ENCODE measurements at regions not wholly inside any gene's neighbourhood (a gene's known extent, or its start where the extent isn't known, plus 50 kb on each side); places are given as distances from the start of the nearest gene placed in this dataset.

DNA sequence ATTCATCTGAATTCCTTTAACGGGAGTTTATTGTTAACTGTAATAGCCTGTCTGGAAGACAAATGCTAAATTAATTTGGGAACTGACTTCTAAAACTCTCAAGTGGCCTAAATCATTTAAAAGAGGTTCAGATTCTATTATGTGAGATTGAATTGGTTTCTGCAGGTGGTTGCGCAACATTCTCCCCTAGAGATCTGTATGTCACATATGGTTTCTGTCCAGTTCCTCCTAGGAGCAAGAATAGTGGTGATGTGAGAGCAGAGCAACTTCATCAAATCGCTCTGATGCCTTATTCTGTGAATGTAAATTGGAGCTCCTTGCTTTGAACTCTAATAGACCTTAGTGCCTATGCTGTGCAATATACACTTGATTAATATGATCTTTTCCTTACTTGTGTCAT is 144.6 kb upstream of the GPR101 start:
- Histone ChIP-seq H3K36me3 (ENCODE audit: control insufficient read depth, insufficient read depth, low read length) (no peaks in the 10 kb centered on the region), H3K27me3 (ENCODE audit: control insufficient read depth, insufficient read depth, low read length) (peaks cover 2% of the 10 kb centered on the region; the same call in 1 of the 2 replicates), H3K9me3 (ENCODE audit: control insufficient read depth, insufficient read depth, low read depth, low read length) (no peaks in the 10 kb centered on the region), H3K4me1 (ENCODE audit: control insufficient read depth, insufficient read depth, low read length) (no peaks in the 10 kb centered on the region), H3K4me3 (ENCODE audit: low read depth in 2 of 2, low read length in 2 of 2) (no peak overlapping the region), H3K27ac (ENCODE audit: low read length) (no peak overlapping the region)
- ATAC-seq (no peak), DNase-seq (ENCODE audit: low read depth, low spot score) (no peak)
- TF ChIP-seq, protein P1, sequence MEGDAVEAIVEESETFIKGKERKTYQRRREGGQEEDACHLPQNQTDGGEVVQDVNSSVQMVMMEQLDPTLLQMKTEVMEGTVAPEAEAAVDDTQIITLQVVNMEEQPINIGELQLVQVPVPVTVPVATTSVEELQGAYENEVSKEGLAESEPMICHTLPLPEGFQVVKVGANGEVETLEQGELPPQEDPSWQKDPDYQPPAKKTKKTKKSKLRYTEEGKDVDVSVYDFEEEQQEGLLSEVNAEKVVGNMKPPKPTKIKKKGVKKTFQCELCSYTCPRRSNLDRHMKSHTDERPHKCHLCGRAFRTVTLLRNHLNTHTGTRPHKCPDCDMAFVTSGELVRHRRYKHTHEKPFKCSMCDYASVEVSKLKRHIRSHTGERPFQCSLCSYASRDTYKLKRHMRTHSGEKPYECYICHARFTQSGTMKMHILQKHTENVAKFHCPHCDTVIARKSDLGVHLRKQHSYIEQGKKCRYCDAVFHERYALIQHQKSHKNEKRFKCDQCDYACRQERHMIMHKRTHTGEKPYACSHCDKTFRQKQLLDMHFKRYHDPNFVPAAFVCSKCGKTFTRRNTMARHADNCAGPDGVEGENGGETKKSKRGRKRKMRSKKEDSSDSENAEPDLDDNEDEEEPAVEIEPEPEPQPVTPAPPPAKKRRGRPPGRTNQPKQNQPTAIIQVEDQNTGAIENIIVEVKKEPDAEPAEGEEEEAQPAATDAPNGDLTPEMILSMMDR (IDR thresholded peaks at IDR 0.05), result no peak
- TF ChIP-seq TCF7L2 (IDR thresholded peaks at IDR 0.05; ENCODE audit: low read depth, low read length), result no peak
- no peak for TF ChIP-seq REST (IDR thresholded peaks at IDR 0.05; ENCODE audit: insufficient read depth in 1 of 2, low read depth in 2 of 2, low read length in 1 of 2)
- no peak for TF ChIP-seq SIN3A (IDR thresholded peaks at IDR 0.05; ENCODE audit: borderline replicate concordance, insufficient read depth, low read depth, low read length)
- TF ChIP-seq POLR2AphosphoS5 (IDR thresholded peaks at IDR 0.05; ENCODE audit: low read depth, low read length), result no peak
- POLR2A ChIA-PET, result interaction anchor here (0.6 kb wide), 1 partner anchor 24 kb away, joined by 5 read pairs; no protein-coding TSS in a partner anchor
- BruUV-seq (replicated peaks), result no TSS peak
- intact Hi-C loops (cut with micrococcal nuclease; ENCODE audit: unreplicated experiment) (no loop called here), in situ Hi-C loops (cut with HindIII; ENCODE audit: low pct_unique_long_range_greater_than_20kb, low sequenced_read_pairs) (no loop called here)
- CTCF ChIA-PET, result no interaction called here

DNA sequence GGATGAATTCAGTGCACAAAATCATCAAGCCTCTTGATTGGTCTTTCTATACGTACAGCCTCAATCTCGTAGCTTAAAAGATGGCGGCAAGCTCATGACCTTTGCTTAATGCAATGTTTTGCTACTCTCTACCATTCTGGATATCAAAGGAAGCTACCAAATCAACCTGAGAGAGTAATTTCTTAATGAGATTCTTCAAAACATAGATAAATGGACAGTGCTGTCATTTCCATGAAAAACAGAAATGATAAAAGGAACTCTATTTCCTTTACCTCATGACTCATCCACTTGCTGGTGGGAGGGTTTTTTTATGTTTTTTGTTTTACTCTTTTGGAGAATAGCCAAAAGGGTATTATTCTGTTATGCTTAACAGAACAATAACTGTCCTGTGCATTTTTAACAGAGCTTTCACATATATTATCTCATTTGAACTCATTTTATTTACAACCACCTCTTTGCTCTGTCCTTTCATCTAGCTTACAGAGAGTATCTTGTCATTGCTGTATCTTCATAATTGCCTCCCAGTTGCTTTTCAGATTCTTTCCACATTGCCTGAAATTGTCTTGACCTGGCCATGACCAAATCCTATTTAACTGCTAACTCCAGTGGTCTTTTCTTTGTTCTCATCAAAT is 138.6 kb upstream of the GPR101 start:
- TF ChIP-seq, protein P1 (IDR thresholded peaks at IDR 0.05), result no peak
- TF ChIP-seq REST (IDR thresholded peaks at IDR 0.05; ENCODE audit: insufficient read depth in 1 of 2, low read depth in 2 of 2, low read length in 1 of 2) (no peak), POLR2AphosphoS5 (IDR thresholded peaks at IDR 0.05; ENCODE audit: low read depth, low read length) (no peak), SIN3A (IDR thresholded peaks at IDR 0.05; ENCODE audit: borderline replicate concordance, insufficient read depth, low read depth, low read length) (no peak), TCF7L2 (IDR thresholded peaks at IDR 0.05; ENCODE audit: low read depth, low read length) (no peak)
- Histone ChIP-seq H3K9me3 (ENCODE audit: control insufficient read depth, insufficient read depth, low read depth, low read length) (no peaks in the 10 kb centered on the region), H3K4me3 (ENCODE audit: low read depth in 2 of 2, low read length in 2 of 2) (no peak overlapping the region), H3K4me1 (ENCODE audit: control insufficient read depth, insufficient read depth, low read length) (no peaks in the 10 kb centered on the region), H3K36me3 (ENCODE audit: control insufficient read depth, insufficient read depth, low read length) (no peaks in the 10 kb centered on the region), H3K27ac (ENCODE audit: low read length) (no peak overlapping the region), H3K27me3 (ENCODE audit: control insufficient read depth, insufficient read depth, low read length) (peaks cover 4% of the 10 kb centered on the region)
- intact Hi-C loops (cut with micrococcal nuclease; ENCODE audit: unreplicated experiment), result no loop called here
- POLR2A ChIA-PET, result no interaction called here
- DNase-seq (ENCODE audit: low read depth, low spot score), result no peak
- no peak for ATAC-seq
- in situ Hi-C loops (cut with HindIII; ENCODE audit: low pct_unique_long_range_greater_than_20kb, low sequenced_read_pairs), result no loop called here
- CTCF ChIA-PET, result no interaction called here
- BruUV-seq (replicated peaks), result no TSS peak
